ENCODE measurements at regions not wholly inside any gene's neighbourhood (a gene's known extent, or its start where the extent isn't known, plus 50 kb on each side); places are given as distances from the start of the nearest gene placed in this dataset.

GRCh38 chr14:43184540-43184939 is 1322.5 kb downstream of the FSCB start:
- TF ChIP-seq CTCF (IDR thresholded peaks at IDR 0.05 in 4 of 5, conservative IDR thresholded peaks at IDR 0.05 in 1 of 5) (no peak), POLR2A (IDR thresholded peaks at IDR 0.05) (no peak)

Data from gastrocnemius medialis (tissue), 4 donors.